ENCODE measurements at regions not wholly inside any gene's neighbourhood (a gene's known extent, or its start where the extent isn't known, plus 50 kb on each side); places are given as distances from the start of the nearest gene placed in this dataset.
A peak's percentile ranks its signal among the peaks of the same experiment; 100 is the strongest.

GRCh38 chr15:48060396-48060795 lies 60.4 kb upstream of the SLC24A5 start:
- Histone ChIP-seq H3K9ac (ENCODE audit: low read length) (no peak overlapping the region), H3K4me2 (ENCODE audit: low read length) (no peak overlapping the region), H4K20me1 (ENCODE audit: insufficient read depth) (no peaks in the 10 kb centered on the region), H3K9me3 (ENCODE audit: low read length) (no peaks in the 10 kb centered on the region), H3K36me3 (ENCODE audit: insufficient read depth, low read length) (no peaks in the 10 kb centered on the region), H3K27ac (ENCODE audit: low read length) (no peak overlapping the region), H2AFZ (ENCODE audit: low read depth, low read length) (no peak overlapping the region), H3K27me3 (ENCODE audit: insufficient read depth, low read depth, low read length) (no peaks in the 10 kb centered on the region), H3K9me2 (ENCODE audit: insufficient read depth, low read length) (no peaks in the 10 kb centered on the region), H3F3A (ENCODE audit: insufficient read depth, low read length, poor library complexity, severe bottlenecking) (no peaks in the 10 kb centered on the region), H3K79me2 (replicated peaks; ENCODE audit: insufficient read depth, low read length) (no peaks in the 10 kb centered on the region), H3K4me3 (ENCODE audit: low read length) (no peak overlapping the region)
- TF ChIP-seq SMC3 (conservative IDR thresholded peaks at IDR 0.05; ENCODE audit: poor library complexity) (no peak), TAF1 (IDR thresholded peaks at IDR 0.05; ENCODE audit: low read depth) (no peak), MXI1 (conservative IDR thresholded peaks at IDR 0.05; ENCODE audit: poor library complexity, severe bottlenecking) (no peak), EP300 (conservative IDR thresholded peaks at IDR 0.05; ENCODE audit: poor library complexity, severe bottlenecking) (no peak)

DNA sequence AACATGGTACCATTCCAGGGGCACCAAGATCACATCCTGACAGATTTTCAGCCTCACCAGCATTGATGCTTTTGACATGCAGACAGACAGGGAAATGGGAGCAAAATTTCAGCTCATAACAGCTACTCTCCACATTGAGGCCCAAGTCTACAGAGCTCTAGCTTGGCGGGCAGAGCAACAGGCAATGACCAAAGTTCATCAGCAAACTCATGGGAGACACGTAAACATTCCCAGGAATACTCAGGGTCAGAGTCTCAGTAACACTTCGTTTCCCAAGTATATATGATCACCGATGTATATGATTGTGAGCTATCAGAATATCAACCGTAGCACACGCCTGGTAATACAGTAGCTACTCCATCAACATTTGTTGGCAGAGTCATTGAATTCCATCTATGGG lies 59.2 kb upstream of the SLC24A5 start:
- H3K36me3 ChIP-seq (ENCODE audit: insufficient read depth, low read length), result no peaks in the 10 kb centered on the region
- no peaks in the 10 kb centered on the region for H3K27me3 ChIP-seq (ENCODE audit: insufficient read depth, low read depth, low read length)
- H3K9me3 ChIP-seq (ENCODE audit: low read length), result no peaks in the 10 kb centered on the region
- H3K27ac ChIP-seq (ENCODE audit: low read length), result no peak overlapping the region
- H3F3A ChIP-seq (ENCODE audit: insufficient read depth, low read length, poor library complexity, severe bottlenecking), result no peaks in the 10 kb centered on the region
- no peak overlapping the region for H3K4me2 ChIP-seq (ENCODE audit: low read length)
- H4K20me1 ChIP-seq (ENCODE audit: insufficient read depth), result no peaks in the 10 kb centered on the region
- TF ChIP-seq TAF1 (IDR thresholded peaks at IDR 0.05; ENCODE audit: low read depth) (no peak), RAD21 (conservative IDR thresholded peaks at IDR 0.05) (no peak), SMC3 (conservative IDR thresholded peaks at IDR 0.05; ENCODE audit: poor library complexity) (no peak), POLR2AphosphoS5 (IDR thresholded peaks at IDR 0.05) (no peak), CTCF (IDR thresholded peaks at IDR 0.05; ENCODE audit: poor library complexity, severe bottlenecking) (no peak), EP300 (conservative IDR thresholded peaks at IDR 0.05; ENCODE audit: poor library complexity, severe bottlenecking) (no peak)
- TF ChIP-seq, protein P1, sequence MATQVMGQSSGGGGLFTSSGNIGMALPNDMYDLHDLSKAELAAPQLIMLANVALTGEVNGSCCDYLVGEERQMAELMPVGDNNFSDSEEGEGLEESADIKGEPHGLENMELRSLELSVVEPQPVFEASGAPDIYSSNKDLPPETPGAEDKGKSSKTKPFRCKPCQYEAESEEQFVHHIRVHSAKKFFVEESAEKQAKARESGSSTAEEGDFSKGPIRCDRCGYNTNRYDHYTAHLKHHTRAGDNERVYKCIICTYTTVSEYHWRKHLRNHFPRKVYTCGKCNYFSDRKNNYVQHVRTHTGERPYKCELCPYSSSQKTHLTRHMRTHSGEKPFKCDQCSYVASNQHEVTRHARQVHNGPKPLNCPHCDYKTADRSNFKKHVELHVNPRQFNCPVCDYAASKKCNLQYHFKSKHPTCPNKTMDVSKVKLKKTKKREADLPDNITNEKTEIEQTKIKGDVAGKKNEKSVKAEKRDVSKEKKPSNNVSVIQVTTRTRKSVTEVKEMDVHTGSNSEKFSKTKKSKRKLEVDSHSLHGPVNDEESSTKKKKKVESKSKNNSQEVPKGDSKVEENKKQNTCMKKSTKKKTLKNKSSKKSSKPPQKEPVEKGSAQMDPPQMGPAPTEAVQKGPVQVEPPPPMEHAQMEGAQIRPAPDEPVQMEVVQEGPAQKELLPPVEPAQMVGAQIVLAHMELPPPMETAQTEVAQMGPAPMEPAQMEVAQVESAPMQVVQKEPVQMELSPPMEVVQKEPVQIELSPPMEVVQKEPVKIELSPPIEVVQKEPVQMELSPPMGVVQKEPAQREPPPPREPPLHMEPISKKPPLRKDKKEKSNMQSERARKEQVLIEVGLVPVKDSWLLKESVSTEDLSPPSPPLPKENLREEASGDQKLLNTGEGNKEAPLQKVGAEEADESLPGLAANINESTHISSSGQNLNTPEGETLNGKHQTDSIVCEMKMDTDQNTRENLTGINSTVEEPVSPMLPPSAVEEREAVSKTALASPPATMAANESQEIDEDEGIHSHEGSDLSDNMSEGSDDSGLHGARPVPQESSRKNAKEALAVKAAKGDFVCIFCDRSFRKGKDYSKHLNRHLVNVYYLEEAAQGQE (IDR thresholded peaks at IDR 0.05; ENCODE audit: borderline replicate concordance), result no peak
- no peak overlapping the region for H3K9ac ChIP-seq (ENCODE audit: low read length)
- no peaks in the 10 kb centered on the region for H3K9me2 ChIP-seq (ENCODE audit: insufficient read depth, low read length)
- no peak overlapping the region for H3K4me3 ChIP-seq (ENCODE audit: low read length)
- H3K79me2 ChIP-seq (replicated peaks; ENCODE audit: insufficient read depth, low read length), result no peaks in the 10 kb centered on the region
- H2AFZ ChIP-seq (ENCODE audit: low read depth, low read length), result no peak overlapping the region

DNA sequence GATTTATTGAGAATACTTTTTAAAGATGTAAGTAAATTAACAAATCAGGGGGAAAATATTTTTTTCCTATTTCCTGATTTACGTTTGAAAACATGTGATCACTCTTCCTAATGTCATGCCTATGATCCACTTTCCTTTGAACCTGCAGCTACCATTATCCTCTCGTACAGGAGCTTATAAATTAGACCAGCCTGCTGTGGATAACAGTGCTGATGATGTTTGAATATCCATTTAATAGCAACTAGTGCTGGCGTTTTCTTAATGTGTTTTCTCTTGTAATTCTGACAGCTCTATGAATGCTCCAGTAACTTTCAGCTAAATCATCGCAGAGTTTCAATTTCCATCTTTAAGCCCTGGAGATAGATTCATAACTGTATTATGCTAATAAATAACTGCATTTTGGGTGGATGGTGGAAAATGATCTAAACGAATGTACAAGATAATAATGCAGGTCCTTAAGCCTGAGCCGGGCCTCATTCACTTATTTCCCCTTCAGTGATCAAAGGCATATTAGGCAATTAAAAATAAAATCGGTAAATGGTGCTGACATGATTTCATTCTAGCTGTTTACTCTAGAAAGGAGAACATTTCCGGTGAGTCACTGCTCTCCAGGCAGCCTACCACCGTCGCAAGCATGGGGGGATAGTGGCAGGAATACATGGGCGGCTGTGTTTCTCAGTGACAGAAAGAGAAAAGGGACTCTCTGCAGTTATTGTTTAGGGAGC lies 58.5 kb upstream of the SLC24A5 start:
- no peaks in the 10 kb centered on the region for H3K79me2 ChIP-seq (replicated peaks; ENCODE audit: insufficient read depth, low read length)
- no peaks in the 10 kb centered on the region for H3K9me2 ChIP-seq (ENCODE audit: insufficient read depth, low read length)
- no peaks in the 10 kb centered on the region for H3K36me3 ChIP-seq (ENCODE audit: insufficient read depth, low read length)
- no peaks in the 10 kb centered on the region for H4K20me1 ChIP-seq (ENCODE audit: insufficient read depth)
- no peak for TF ChIP-seq TAF1 (IDR thresholded peaks at IDR 0.05; ENCODE audit: low read depth)
- no peak for TF ChIP-seq RAD21 (conservative IDR thresholded peaks at IDR 0.05)
- no peak for TF ChIP-seq MXI1 (conservative IDR thresholded peaks at IDR 0.05; ENCODE audit: poor library complexity, severe bottlenecking)
- TF ChIP-seq EP300 (conservative IDR thresholded peaks at IDR 0.05; ENCODE audit: poor library complexity, severe bottlenecking), result no peak
- no peak for TF ChIP-seq CTCF (IDR thresholded peaks at IDR 0.05; ENCODE audit: poor library complexity, severe bottlenecking)
- TF ChIP-seq EZH2 (IDR thresholded peaks at IDR 0.05; ENCODE audit: borderline replicate concordance, insufficient read depth, low read length, poor library complexity, severe bottlenecking), result no peak
- TF ChIP-seq POLR2AphosphoS5 (IDR thresholded peaks at IDR 0.05), result no peak
- TF ChIP-seq, protein P1 (IDR thresholded peaks at IDR 0.05; ENCODE audit: borderline replicate concordance), result no peak
- no peak for TF ChIP-seq SMC3 (conservative IDR thresholded peaks at IDR 0.05; ENCODE audit: poor library complexity)
- no peaks in the 10 kb centered on the region for H3K9me3 ChIP-seq (ENCODE audit: low read length)
- H3K27me3 ChIP-seq (ENCODE audit: insufficient read depth, low read depth, low read length), result no peaks in the 10 kb centered on the region
- peak overlapping the region; percentile 33 for H3K27ac ChIP-seq (ENCODE audit: low read length)
- H3K4me2 ChIP-seq (ENCODE audit: low read length), result no peak overlapping the region
- H3K9ac ChIP-seq (ENCODE audit: low read length), result no peak overlapping the region
- no peaks in the 10 kb centered on the region for H3F3A ChIP-seq (ENCODE audit: insufficient read depth, low read length, poor library complexity, severe bottlenecking)
- H3K4me3 ChIP-seq (ENCODE audit: low read length), result no peak overlapping the region
- H2AFZ ChIP-seq (ENCODE audit: low read depth, low read length), result no peak overlapping the region
